ENCODE measurements at regions not wholly inside any gene's neighbourhood (a gene's known extent, or its start where the extent isn't known, plus 50 kb on each side); places are given as distances from the start of the nearest gene placed in this dataset.

- peaks cover 44% of the 10 kb centered on the region for H3K36me3 ChIP-seq
- no peak for TF ChIP-seq CTCF (IDR thresholded peaks at IDR 0.05)
- DNase-seq (ENCODE audit: low spot score), result no peak
- no peak overlapping the region for H3K27ac ChIP-seq
- no peaks in the 10 kb centered on the region for H3K4me1 ChIP-seq
- H3K9me3 ChIP-seq, result no peaks in the 10 kb centered on the region
- H3K4me3 ChIP-seq, result no peak overlapping the region
- H3K27me3 ChIP-seq, result no peaks in the 10 kb centered on the region
These were observed 99.8 kb upstream of the ADAD1 start for GRCh38 chr4:122278976-122279375.

- peaks cover 44% of the 10 kb centered on the region for H3K36me3 ChIP-seq
- H3K4me3 ChIP-seq, result no peak overlapping the region
- H3K27me3 ChIP-seq, result no peaks in the 10 kb centered on the region
- TF ChIP-seq CTCF (IDR thresholded peaks at IDR 0.05), result no peak
- no peaks in the 10 kb centered on the region for H3K9me3 ChIP-seq
- no peaks in the 10 kb centered on the region for H3K4me1 ChIP-seq
- no peak for DNase-seq (ENCODE audit: low spot score)
- H3K27ac ChIP-seq, result no peak overlapping the region
These were observed 99.1 kb upstream of the ADAD1 start for GRCh38 chr4:122279670-122280069.

GRCh38 chr4:122285285-122285684 lies 93.5 kb upstream of the ADAD1 start:
- Histone ChIP-seq H3K9me3 (no peaks in the 10 kb centered on the region), H3K4me1 (no peaks in the 10 kb centered on the region), H3K27ac (no peak overlapping the region), H3K27me3 (no peaks in the 10 kb centered on the region), H3K36me3 (peaks cover 50% of the 10 kb centered on the region), H3K4me3 (no peak overlapping the region)
- TF ChIP-seq CTCF (IDR thresholded peaks at IDR 0.05), result no peak
- no peak for DNase-seq (ENCODE audit: low spot score)

GRCh38 chr4:122293374-122294365 lies 85.1 kb upstream of the ADAD1 start:
- no peak for TF ChIP-seq CTCF (IDR thresholded peaks at IDR 0.05)
- no peak for DNase-seq (ENCODE audit: low spot score)
- H3K27ac ChIP-seq, result no peak overlapping the region
- no peaks in the 10 kb centered on the region for H3K27me3 ChIP-seq
- H3K9me3 ChIP-seq, result no peaks in the 10 kb centered on the region
- no peaks in the 10 kb centered on the region for H3K4me1 ChIP-seq
- H3K36me3 ChIP-seq, result peaks cover 33% of the 10 kb centered on the region
- no peak overlapping the region for H3K4me3 ChIP-seq

GRCh38 chr4:122297694-122298093 lies 81.1 kb upstream of the ADAD1 start:
- no peak for TF ChIP-seq CTCF (IDR thresholded peaks at IDR 0.05)
- no peaks in the 10 kb centered on the region for H3K9me3 ChIP-seq
- peaks cover 24% of the 10 kb centered on the region for H3K36me3 ChIP-seq
- no peak overlapping the region for H3K27ac ChIP-seq
- H3K4me3 ChIP-seq, result no peak overlapping the region
- H3K27me3 ChIP-seq, result no peaks in the 10 kb centered on the region
- DNase-seq (ENCODE audit: low spot score), result no peak
- no peaks in the 10 kb centered on the region for H3K4me1 ChIP-seq
